ENCODE measurements at regions not wholly inside any gene's neighbourhood (a gene's known extent, or its start where the extent isn't known, plus 50 kb on each side); places are given as distances from the start of the nearest gene placed in this dataset.

- Mint-ChIP-seq H3K36me3 (no peaks in the 10 kb centered on the region), H3K9me3 (peaks cover 8 to 15% (median 9%) of the 10 kb centered on the region in 3 donors), H3K4me1 (no peaks in the 10 kb centered on the region), H3K27me3 (no peaks in the 10 kb centered on the region), H3K27ac (no peak overlapping the region), H3K4me3 (no peak overlapping the region)
- ATAC-seq (replicated peaks in 1 of 4) (no peak), DNase-seq (no peak)
- CTCF ChIA-PET, result no interaction called here
- Histone ChIP-seq H3K4me1 (ENCODE audit: control insufficient read depth in 1 of 2, extremely low read depth in 1 of 2, insufficient read depth in 2 of 2, low read length in 2 of 2) (no peaks in the 10 kb centered on the region), H3K4me3 (ENCODE audit: control insufficient read depth in 1 of 2, extremely low read depth in 1 of 2, low read length in 1 of 2) (no peak overlapping the region), H3K36me3 (ENCODE audit: control insufficient read depth in 2 of 2, extremely low read depth in 1 of 2, insufficient read depth in 1 of 2, low read length in 1 of 2) (no peaks in the 10 kb centered on the region), H3K9me3 (no peaks in the 10 kb centered on the region), H3K27ac (ENCODE audit: low read length) (no peak overlapping the region), H3K27me3 (replicated peaks in 1 of 2; ENCODE audit: control insufficient read depth in 2 of 2, extremely low read depth in 1 of 2, insufficient read depth in 2 of 2, low read length in 1 of 2) (no peaks in the 10 kb centered on the region)
- POLR2A ChIA-PET, result no interaction called here
- 92% methylated on average over 2 of the region's 4 CpGs for WGBS (ENCODE audit: insufficient coverage)
Observed at GRCh38 chr2:17375262-17375661, 143.0 kb downstream of the RAD51AP2 start.

- H3K36me3 ChIP-seq (ENCODE audit: control insufficient read depth in 2 of 2, extremely low read depth in 1 of 2, insufficient read depth in 1 of 2, low read length in 1 of 2), result no peaks in the 10 kb centered on the region
- ATAC-seq (replicated peaks in 1 of 4) (no peak), DNase-seq (no peak)
- H3K36me3 Mint-ChIP-seq, result no peaks in the 10 kb centered on the region
- no peak overlapping the region for H3K27ac Mint-ChIP-seq
- H3K9me3 Mint-ChIP-seq, result peaks cover 4 to 18% (median 14%) of the 10 kb centered on the region in 3 donors
- no peaks in the 10 kb centered on the region for H3K27me3 ChIP-seq (replicated peaks in 1 of 2; ENCODE audit: control insufficient read depth in 2 of 2, extremely low read depth in 1 of 2, insufficient read depth in 2 of 2, low read length in 1 of 2)
- no peaks in the 10 kb centered on the region for H3K9me3 ChIP-seq
- POLR2A ChIA-PET, result no interaction called here
- CTCF ChIA-PET, result no interaction called here
- H3K4me1 Mint-ChIP-seq, result no peaks in the 10 kb centered on the region
- WGBS (ENCODE audit: insufficient coverage), result no CpG with 5 or more reads among the region's 1 CpG
- H3K4me3 Mint-ChIP-seq, result no peak overlapping the region
- no peaks in the 10 kb centered on the region for H3K27me3 Mint-ChIP-seq
- H3K27ac ChIP-seq (ENCODE audit: low read length), result no peak overlapping the region
- H3K4me3 ChIP-seq (ENCODE audit: control insufficient read depth in 1 of 2, extremely low read depth in 1 of 2, low read length in 1 of 2), result no peak overlapping the region
- H3K4me1 ChIP-seq (ENCODE audit: control insufficient read depth in 1 of 2, extremely low read depth in 1 of 2, insufficient read depth in 2 of 2, low read length in 2 of 2), result no peaks in the 10 kb centered on the region
Observed at GRCh38 chr2:17373741-17374140, 144.5 kb downstream of the RAD51AP2 start.

GRCh38 chr2:17373041-17373440 is 145.2 kb downstream of the RAD51AP2 start:
- Mint-ChIP-seq H3K9me3 (peaks cover 5 to 14% (median 14%) of the 10 kb centered on the region in 3 donors), H3K4me3 (no peak overlapping the region), H3K4me1 (no peaks in the 10 kb centered on the region), H3K27ac (no peak overlapping the region), H3K36me3 (no peaks in the 10 kb centered on the region), H3K27me3 (no peaks in the 10 kb centered on the region)
- DNase-seq (no peak), ATAC-seq (replicated peaks in 1 of 4) (no peak)
- Histone ChIP-seq H3K4me3 (ENCODE audit: control insufficient read depth in 1 of 2, extremely low read depth in 1 of 2, low read length in 1 of 2) (no peak overlapping the region), H3K36me3 (ENCODE audit: control insufficient read depth in 2 of 2, extremely low read depth in 1 of 2, insufficient read depth in 1 of 2, low read length in 1 of 2) (no peaks in the 10 kb centered on the region), H3K4me1 (ENCODE audit: control insufficient read depth in 1 of 2, extremely low read depth in 1 of 2, insufficient read depth in 2 of 2, low read length in 2 of 2) (no peaks in the 10 kb centered on the region), H3K27me3 (replicated peaks in 1 of 2; ENCODE audit: control insufficient read depth in 2 of 2, extremely low read depth in 1 of 2, insufficient read depth in 2 of 2, low read length in 1 of 2) (no peaks in the 10 kb centered on the region), H3K27ac (ENCODE audit: low read length) (no peak overlapping the region), H3K9me3 (no peaks in the 10 kb centered on the region)
- ChIA-PET POLR2A (no interaction called here), CTCF (no interaction called here)
- WGBS (ENCODE audit: insufficient coverage), result 79% methylated on average over 3 of the region's 3 CpGs

- H3K36me3 Mint-ChIP-seq, result no peaks in the 10 kb centered on the region
- Histone ChIP-seq H3K36me3 (ENCODE audit: control insufficient read depth in 2 of 2, extremely low read depth in 1 of 2, insufficient read depth in 1 of 2, low read length in 1 of 2) (no peaks in the 10 kb centered on the region), H3K27me3 (replicated peaks in 1 of 2; ENCODE audit: control insufficient read depth in 2 of 2, extremely low read depth in 1 of 2, insufficient read depth in 2 of 2, low read length in 1 of 2) (no peaks in the 10 kb centered on the region), H3K4me3 (ENCODE audit: control insufficient read depth in 1 of 2, extremely low read depth in 1 of 2, low read length in 1 of 2) (no peak overlapping the region), H3K4me1 (ENCODE audit: control insufficient read depth in 1 of 2, extremely low read depth in 1 of 2, insufficient read depth in 2 of 2, low read length in 2 of 2) (no peaks in the 10 kb centered on the region), H3K9me3 (no peaks in the 10 kb centered on the region), H3K27ac (ENCODE audit: low read length) (no peak overlapping the region)
- no peak overlapping the region for H3K27ac Mint-ChIP-seq
- no peak for ATAC-seq (replicated peaks in 1 of 4)
- no peak for DNase-seq
- POLR2A ChIA-PET, result no interaction called here
- no peak overlapping the region for H3K4me3 Mint-ChIP-seq
- CTCF ChIA-PET, result no interaction called here
- no peaks in the 10 kb centered on the region for H3K4me1 Mint-ChIP-seq
- no peaks in the 10 kb centered on the region for H3K27me3 Mint-ChIP-seq
- H3K9me3 Mint-ChIP-seq, result peaks cover 14 to 31% (median 18%) of the 10 kb centered on the region in 3 donors
Observed at GRCh38 chr2:17363846-17364245, 154.4 kb downstream of the RAD51AP2 start.

GRCh38 chr2:17362956-17363355 is 155.3 kb downstream of the RAD51AP2 start:
- Mint-ChIP-seq H3K36me3 (no peaks in the 10 kb centered on the region), H3K4me1 (no peaks in the 10 kb centered on the region), H3K27ac (no peak overlapping the region), H3K27me3 (no peaks in the 10 kb centered on the region), H3K9me3 (peaks cover 11 to 30% (median 17%) of the 10 kb centered on the region in 3 donors), H3K4me3 (no peak overlapping the region)
- H3K27ac ChIP-seq (ENCODE audit: low read length), result no peak overlapping the region
- CTCF ChIA-PET, result no interaction called here
- no peaks in the 10 kb centered on the region for H3K4me1 ChIP-seq (ENCODE audit: control insufficient read depth in 1 of 2, extremely low read depth in 1 of 2, insufficient read depth in 2 of 2, low read length in 2 of 2)
- no peak overlapping the region for H3K4me3 ChIP-seq (ENCODE audit: control insufficient read depth in 1 of 2, extremely low read depth in 1 of 2, low read length in 1 of 2)
- ATAC-seq (replicated peaks in 1 of 4), result no peak
- H3K27me3 ChIP-seq (replicated peaks in 1 of 2; ENCODE audit: control insufficient read depth in 2 of 2, extremely low read depth in 1 of 2, insufficient read depth in 2 of 2, low read length in 1 of 2), result no peaks in the 10 kb centered on the region
- POLR2A ChIA-PET, result interaction anchor here in 1 of 2 donors (0.6 kb wide), 1 partner anchor 14 kb away, joined by 3 read pairs; no protein-coding TSS in a partner anchor
- WGBS (ENCODE audit: insufficient coverage), result no CpG with 5 or more reads among the region's 1 CpG
- DNase-seq, result no peak
- H3K36me3 ChIP-seq (ENCODE audit: control insufficient read depth in 2 of 2, extremely low read depth in 1 of 2, insufficient read depth in 1 of 2, low read length in 1 of 2), result no peaks in the 10 kb centered on the region
- H3K9me3 ChIP-seq, result no peaks in the 10 kb centered on the region

GRCh38 chr2:17355608-17356329 is 162.5 kb downstream of the RAD51AP2 start:
- CTCF ChIA-PET, result no interaction called here
- no peak for ATAC-seq (replicated peaks in 1 of 4)
- H3K9me3 ChIP-seq, result no peaks in the 10 kb centered on the region
- POLR2A ChIA-PET, result no interaction called here
- H3K4me3 ChIP-seq (ENCODE audit: control insufficient read depth in 1 of 2, extremely low read depth in 1 of 2, low read length in 1 of 2), result no peak overlapping the region
- H3K27me3 Mint-ChIP-seq, result no peaks in the 10 kb centered on the region
- H3K27ac ChIP-seq (ENCODE audit: low read length), result no peak overlapping the region
- H3K27me3 ChIP-seq (replicated peaks in 1 of 2; ENCODE audit: control insufficient read depth in 2 of 2, extremely low read depth in 1 of 2, insufficient read depth in 2 of 2, low read length in 1 of 2), result no peaks in the 10 kb centered on the region
- WGBS (ENCODE audit: insufficient coverage), result 58% methylated on average over 5 of the region's 6 CpGs
- H3K4me1 ChIP-seq (ENCODE audit: control insufficient read depth in 1 of 2, extremely low read depth in 1 of 2, insufficient read depth in 2 of 2, low read length in 2 of 2), result no peaks in the 10 kb centered on the region
- peaks cover under 1 to 11% (median 5%) of the 10 kb centered on the region in 3 donors for H3K9me3 Mint-ChIP-seq
- no peak overlapping the region for H3K27ac Mint-ChIP-seq
- H3K4me1 Mint-ChIP-seq, result no peaks in the 10 kb centered on the region
- H3K36me3 Mint-ChIP-seq, result no peaks in the 10 kb centered on the region
- H3K4me3 Mint-ChIP-seq, result no peak overlapping the region
- H3K36me3 ChIP-seq (ENCODE audit: control insufficient read depth in 2 of 2, extremely low read depth in 1 of 2, insufficient read depth in 1 of 2, low read length in 1 of 2), result no peaks in the 10 kb centered on the region
- DNase-seq, result no peak

GRCh38 chr2:17353263-17353662 is 165.0 kb downstream of the RAD51AP2 start:
- ChIA-PET CTCF (no interaction called here), POLR2A (no interaction called here)
- Mint-ChIP-seq H3K4me3 (no peak overlapping the region), H3K4me1 (no peaks in the 10 kb centered on the region), H3K36me3 (no peaks in the 10 kb centered on the region), H3K27ac (no peak overlapping the region), H3K9me3 (peaks cover 0 to 8% (median 5%) of the 10 kb centered on the region in 3 donors), H3K27me3 (no peaks in the 10 kb centered on the region)
- Histone ChIP-seq H3K4me1 (ENCODE audit: control insufficient read depth in 1 of 2, extremely low read depth in 1 of 2, insufficient read depth in 2 of 2, low read length in 2 of 2) (no peaks in the 10 kb centered on the region), H3K27ac (ENCODE audit: low read length) (no peak overlapping the region), H3K4me3 (ENCODE audit: control insufficient read depth in 1 of 2, extremely low read depth in 1 of 2, low read length in 1 of 2) (no peak overlapping the region), H3K36me3 (ENCODE audit: control insufficient read depth in 2 of 2, extremely low read depth in 1 of 2, insufficient read depth in 1 of 2, low read length in 1 of 2) (no peaks in the 10 kb centered on the region), H3K9me3 (no peaks in the 10 kb centered on the region), H3K27me3 (replicated peaks in 1 of 2; ENCODE audit: control insufficient read depth in 2 of 2, extremely low read depth in 1 of 2, insufficient read depth in 2 of 2, low read length in 1 of 2) (no peaks in the 10 kb centered on the region)
- no peak for DNase-seq
- no peak for ATAC-seq (replicated peaks in 1 of 4)
